Transverse colon (tissue), 4 donors: ENCODE measurements at regions not wholly inside any gene's neighbourhood (a gene's known extent, or its start where the extent isn't known, plus 50 kb on each side); places are given as distances from the start of the nearest gene placed in this dataset.

ENCODE experiments used
- CTCF ChIP-seq, 5 experiments: fragments of 200-600 bp in 3 of 5; fragments of 450-650 bp in 2 of 5; sonication (generic) in 3 of 5; IDR thresholded peaks; 1 replicate in 2 of 5; 2 replicates in 3 of 5; pipeline ENCODE4 v1.5.1; 2016 to 2017; ENCODE audit warnings: antibody characterized with exemption in 5 of 5, inconsistent platforms in 3 of 5, mild to moderate bottlenecking in 2 of 5, moderate library complexity in 1 of 5
- POLR2AphosphoS5 ChIP-seq, 3 donors: sonication (generic); formaldehyde crosslinking; IDR thresholded peaks; one replicate each; pipeline ENCODE4 v1.6.1; 2016; ENCODE audit warnings: antibody characterized with exemption in 3 of 3

DNA sequence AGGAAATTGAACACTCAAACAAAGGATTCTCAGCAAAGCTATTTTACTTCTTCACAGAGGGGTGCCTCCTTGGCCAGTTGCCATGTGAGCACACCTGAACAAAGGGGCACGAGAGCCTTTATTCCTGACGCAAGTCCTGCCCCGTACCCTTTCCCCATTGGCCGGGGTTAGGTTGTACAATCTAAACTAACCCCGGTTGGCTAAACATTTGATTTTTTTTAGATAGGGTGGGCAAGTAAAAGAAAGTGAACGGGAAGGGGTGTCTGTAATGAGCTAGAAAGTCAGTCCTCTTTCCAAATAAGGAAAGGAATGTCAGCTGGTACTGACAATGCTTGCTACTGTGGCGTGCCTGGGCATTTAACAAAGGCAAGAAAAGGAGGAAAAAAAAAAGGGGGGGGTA is 135.5 kb upstream of the CDKN3 start:
- TF ChIP-seq CTCF (IDR thresholded peaks at IDR 0.05) (no peak), POLR2AphosphoS5 (IDR thresholded peaks at IDR 0.05) (no peak)
